NB4 (cell line): ENCODE measurements at regions not wholly inside any gene's neighbourhood (a gene's known extent, or its start where the extent isn't known, plus 50 kb on each side); places are given as distances from the start of the nearest gene placed in this dataset.

Source experiments
- POLR2A ChIP-seq: IDR thresholded peaks from 2 replicates; pipeline ENCODE4 v1.6.1; 2011; ENCODE audit warnings: mild to moderate bottlenecking; ENCODE audit not compliant: insufficient read length; ENCODE audit errors: extremely low read depth
- TF ChIP-seq, protein P1 (sequence below): IDR thresholded peaks from one replicate; pipeline ENCODE4 v1.5.1; 2012; ENCODE audit warnings: low read depth, low read length
- TF ChIP-seq, protein P2 (sequence below): IDR thresholded peaks from 2 replicates; pipeline ENCODE4 v1.6.1; 2011; ENCODE audit warnings: low read depth, low read length

DNA sequence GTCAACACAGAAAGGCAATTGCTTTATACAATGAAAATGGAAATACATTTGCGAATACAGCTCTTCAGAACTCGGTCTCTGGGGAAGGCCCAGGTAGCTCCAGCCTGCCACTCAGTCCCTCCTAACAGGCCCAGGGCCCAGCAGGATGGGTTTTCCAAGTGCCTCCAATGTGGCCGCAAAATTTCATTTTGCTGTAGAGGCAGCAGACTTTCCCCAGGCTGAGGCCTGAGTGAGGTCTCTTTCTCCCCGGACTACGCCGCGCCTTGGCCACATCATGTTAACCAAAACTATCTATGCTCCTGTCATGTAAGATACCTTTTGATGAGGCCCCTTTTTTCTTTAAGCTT is 606.0 kb upstream of the SALL1 start:
- TF ChIP-seq, protein P1, sequence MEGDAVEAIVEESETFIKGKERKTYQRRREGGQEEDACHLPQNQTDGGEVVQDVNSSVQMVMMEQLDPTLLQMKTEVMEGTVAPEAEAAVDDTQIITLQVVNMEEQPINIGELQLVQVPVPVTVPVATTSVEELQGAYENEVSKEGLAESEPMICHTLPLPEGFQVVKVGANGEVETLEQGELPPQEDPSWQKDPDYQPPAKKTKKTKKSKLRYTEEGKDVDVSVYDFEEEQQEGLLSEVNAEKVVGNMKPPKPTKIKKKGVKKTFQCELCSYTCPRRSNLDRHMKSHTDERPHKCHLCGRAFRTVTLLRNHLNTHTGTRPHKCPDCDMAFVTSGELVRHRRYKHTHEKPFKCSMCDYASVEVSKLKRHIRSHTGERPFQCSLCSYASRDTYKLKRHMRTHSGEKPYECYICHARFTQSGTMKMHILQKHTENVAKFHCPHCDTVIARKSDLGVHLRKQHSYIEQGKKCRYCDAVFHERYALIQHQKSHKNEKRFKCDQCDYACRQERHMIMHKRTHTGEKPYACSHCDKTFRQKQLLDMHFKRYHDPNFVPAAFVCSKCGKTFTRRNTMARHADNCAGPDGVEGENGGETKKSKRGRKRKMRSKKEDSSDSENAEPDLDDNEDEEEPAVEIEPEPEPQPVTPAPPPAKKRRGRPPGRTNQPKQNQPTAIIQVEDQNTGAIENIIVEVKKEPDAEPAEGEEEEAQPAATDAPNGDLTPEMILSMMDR, result no peak
- no peak for TF ChIP-seq POLR2A
- TF ChIP-seq, protein P2, sequence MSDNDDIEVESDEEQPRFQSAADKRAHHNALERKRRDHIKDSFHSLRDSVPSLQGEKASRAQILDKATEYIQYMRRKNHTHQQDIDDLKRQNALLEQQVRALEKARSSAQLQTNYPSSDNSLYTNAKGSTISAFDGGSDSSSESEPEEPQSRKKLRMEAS, result no peak
